Endothelial cell (in vitro differentiated cells): ENCODE measurements at regions not wholly inside any gene's neighbourhood (a gene's known extent, or its start where the extent isn't known, plus 50 kb on each side); places are given as distances from the start of the nearest gene placed in this dataset.

Experiments
- DNase-seq: peaks from one replicate; pipeline ENCODE4 v3.0.0; 2021; ENCODE audit warnings: low spot score
- H3K27ac Mint-ChIP-seq: one replicate; pipeline ENCODE4 v1.8.0; 2021; ENCODE audit warnings: mixed read lengths, inconsistent platforms; ENCODE audit not compliant: unreplicated experiment
- H3K27me3 Mint-ChIP-seq: one replicate; pipeline ENCODE4 v1.8.0; 2021; ENCODE audit warnings: mild to moderate bottlenecking, moderate library complexity, mixed read lengths, inconsistent platforms; ENCODE audit not compliant: unreplicated experiment
- H3K36me3 Mint-ChIP-seq: one replicate; pipeline ENCODE4 v1.8.0; 2021; ENCODE audit warnings: mild to moderate bottlenecking, low read depth, mixed read lengths, inconsistent platforms; ENCODE audit not compliant: unreplicated experiment
- H3K4me1 Mint-ChIP-seq: one replicate; pipeline ENCODE4 v1.8.0; 2021; ENCODE audit warnings: mild to moderate bottlenecking, mixed read lengths, inconsistent platforms; ENCODE audit not compliant: unreplicated experiment
- H3K4me3 Mint-ChIP-seq: one replicate; pipeline ENCODE4 v1.8.0; 2021; ENCODE audit warnings: mild to moderate bottlenecking, mixed read lengths, inconsistent platforms; ENCODE audit not compliant: unreplicated experiment
- H3K9me3 Mint-ChIP-seq: one replicate; pipeline ENCODE4 v1.8.0; 2021; ENCODE audit warnings: mixed read lengths, inconsistent platforms; ENCODE audit not compliant: unreplicated experiment
- TF ChIP-seq, protein P1 (sequence below): fragments of 200-600 bp; sonication (generic); IDR thresholded peaks from one replicate; pipeline ENCODE4 v1.5.0; 2021; ENCODE audit warnings: antibody characterized with exemption; ENCODE audit not compliant: unreplicated experiment

DNA sequence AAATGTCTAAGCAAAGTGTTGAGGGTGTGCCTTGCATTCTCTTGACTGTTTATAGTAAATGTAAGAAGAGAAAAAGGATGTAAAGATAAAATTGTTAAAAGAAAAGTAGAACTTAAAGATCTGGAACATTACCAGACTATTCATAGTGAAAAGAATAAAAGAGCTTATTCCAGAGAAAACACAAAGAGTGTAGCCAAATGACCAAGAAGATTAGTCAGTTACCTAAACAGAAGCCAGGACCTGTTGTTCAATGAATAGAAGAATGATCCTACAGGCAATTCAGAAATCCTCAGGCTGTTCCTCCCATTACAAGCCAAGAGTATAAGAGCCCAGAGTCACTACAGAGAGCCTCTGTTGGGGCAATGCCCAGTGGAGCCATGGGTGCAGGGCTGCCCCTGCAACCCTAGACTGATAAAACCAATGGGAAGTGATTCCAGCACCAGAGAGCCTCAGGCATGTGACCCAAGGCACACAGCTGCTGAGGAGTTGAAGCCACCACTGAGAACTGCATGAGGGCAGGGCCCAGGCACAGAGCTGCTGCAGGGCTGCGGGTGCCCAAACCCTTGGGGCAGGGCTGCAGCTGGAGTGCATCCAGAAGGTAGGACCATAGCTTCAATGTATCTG is 91.1 kb upstream of the SLC38A4 start:
- TF ChIP-seq, protein P1, sequence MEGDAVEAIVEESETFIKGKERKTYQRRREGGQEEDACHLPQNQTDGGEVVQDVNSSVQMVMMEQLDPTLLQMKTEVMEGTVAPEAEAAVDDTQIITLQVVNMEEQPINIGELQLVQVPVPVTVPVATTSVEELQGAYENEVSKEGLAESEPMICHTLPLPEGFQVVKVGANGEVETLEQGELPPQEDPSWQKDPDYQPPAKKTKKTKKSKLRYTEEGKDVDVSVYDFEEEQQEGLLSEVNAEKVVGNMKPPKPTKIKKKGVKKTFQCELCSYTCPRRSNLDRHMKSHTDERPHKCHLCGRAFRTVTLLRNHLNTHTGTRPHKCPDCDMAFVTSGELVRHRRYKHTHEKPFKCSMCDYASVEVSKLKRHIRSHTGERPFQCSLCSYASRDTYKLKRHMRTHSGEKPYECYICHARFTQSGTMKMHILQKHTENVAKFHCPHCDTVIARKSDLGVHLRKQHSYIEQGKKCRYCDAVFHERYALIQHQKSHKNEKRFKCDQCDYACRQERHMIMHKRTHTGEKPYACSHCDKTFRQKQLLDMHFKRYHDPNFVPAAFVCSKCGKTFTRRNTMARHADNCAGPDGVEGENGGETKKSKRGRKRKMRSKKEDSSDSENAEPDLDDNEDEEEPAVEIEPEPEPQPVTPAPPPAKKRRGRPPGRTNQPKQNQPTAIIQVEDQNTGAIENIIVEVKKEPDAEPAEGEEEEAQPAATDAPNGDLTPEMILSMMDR, result no peak
- DNase-seq, result no peak
- H3K27ac Mint-ChIP-seq, result no peak overlapping the region
- H3K36me3 Mint-ChIP-seq, result no peaks in the 10 kb centered on the region
- no peak overlapping the region for H3K4me3 Mint-ChIP-seq
- peaks cover 2% of the 10 kb centered on the region for H3K27me3 Mint-ChIP-seq
- H3K4me1 Mint-ChIP-seq, result no peaks in the 10 kb centered on the region
- no peaks in the 10 kb centered on the region for H3K9me3 Mint-ChIP-seq

DNA sequence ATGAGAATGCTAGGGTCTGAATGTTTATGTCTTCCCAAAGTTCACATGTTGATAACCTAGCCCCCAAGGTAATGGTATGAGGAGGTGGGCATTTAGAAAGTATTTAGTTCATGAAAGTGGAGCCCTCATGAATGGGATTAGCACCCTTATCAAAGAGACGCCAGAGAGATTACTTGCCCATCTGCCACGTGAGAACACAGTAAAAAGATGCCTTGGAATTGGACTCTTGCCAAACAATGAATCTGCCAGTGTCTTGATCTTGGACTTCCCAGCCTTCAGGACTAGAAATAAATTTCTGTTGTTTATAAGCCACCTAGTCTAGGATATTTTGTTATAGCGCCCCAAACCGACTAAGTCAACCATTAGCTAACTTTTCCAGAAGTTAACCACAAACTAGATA is 92.0 kb upstream of the SLC38A4 start:
- Mint-ChIP-seq H3K27ac (no peak overlapping the region), H3K4me3 (no peak overlapping the region), H3K36me3 (no peaks in the 10 kb centered on the region), H3K27me3 (peaks cover 2% of the 10 kb centered on the region), H3K4me1 (no peaks in the 10 kb centered on the region), H3K9me3 (no peaks in the 10 kb centered on the region)
- TF ChIP-seq, protein P1, result no peak
- DNase-seq, result no peak

DNA sequence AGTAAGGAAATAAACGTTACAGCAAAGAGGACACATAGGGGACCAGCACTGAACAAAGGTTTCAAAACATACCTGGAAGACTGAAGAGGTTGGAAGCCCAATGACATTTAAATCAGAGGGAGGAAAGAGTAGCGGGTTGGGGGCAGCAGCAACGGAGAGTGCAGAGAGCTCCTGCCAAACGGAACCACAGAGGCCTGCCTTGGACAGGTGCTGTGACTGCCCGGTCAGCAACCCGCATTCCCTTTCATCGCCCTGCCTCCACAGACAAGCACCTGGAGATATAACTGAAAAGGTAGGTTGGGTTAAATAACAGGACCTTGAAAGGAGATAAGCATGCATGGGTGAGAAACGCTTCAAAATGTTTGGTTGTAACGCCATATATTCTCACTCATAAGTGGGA is 92.8 kb upstream of the SLC38A4 start:
- no peaks in the 10 kb centered on the region for H3K4me1 Mint-ChIP-seq
- TF ChIP-seq, protein P1, result no peak
- H3K36me3 Mint-ChIP-seq, result no peaks in the 10 kb centered on the region
- no peak overlapping the region for H3K27ac Mint-ChIP-seq
- H3K9me3 Mint-ChIP-seq, result no peaks in the 10 kb centered on the region
- no peak overlapping the region for H3K4me3 Mint-ChIP-seq
- peaks cover 2% of the 10 kb centered on the region for H3K27me3 Mint-ChIP-seq
- no peak for DNase-seq

DNA sequence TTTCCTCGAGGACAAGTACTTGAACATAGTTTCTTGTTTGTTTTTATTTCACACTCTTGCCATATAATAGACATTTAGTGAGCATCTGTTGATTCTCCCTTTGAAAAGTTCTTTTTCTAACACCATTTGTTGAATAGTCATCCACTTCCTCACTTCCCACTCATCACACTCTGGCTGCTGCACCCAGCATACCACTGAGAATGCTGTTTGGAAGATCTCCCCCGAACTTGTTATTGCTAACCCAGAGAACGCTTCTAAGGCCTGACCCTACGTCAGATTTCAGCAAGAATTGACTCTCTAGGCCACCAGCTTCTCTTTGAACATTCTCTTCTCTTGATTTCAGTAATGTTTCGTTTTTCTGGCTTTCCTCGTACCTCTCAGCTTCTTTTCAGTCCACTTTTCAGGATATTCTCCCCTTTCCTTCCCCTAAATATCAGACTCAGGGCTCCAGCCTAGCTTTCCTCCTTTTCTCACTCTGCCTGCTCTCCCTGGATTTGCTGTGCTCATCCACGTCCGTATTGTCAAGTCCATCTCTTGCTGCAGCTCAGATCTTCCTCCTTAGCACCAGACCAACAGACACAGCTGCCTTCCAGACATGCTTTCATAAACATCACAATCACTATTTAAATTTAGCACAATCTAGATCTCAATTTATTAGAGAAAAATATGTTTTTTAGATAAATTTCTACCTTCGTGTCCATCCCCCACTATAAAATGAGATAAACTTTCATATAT is 94.0 kb upstream of the SLC38A4 start:
- Mint-ChIP-seq H3K27me3 (peaks cover 2% of the 10 kb centered on the region), H3K4me3 (no peak overlapping the region), H3K9me3 (no peaks in the 10 kb centered on the region), H3K36me3 (no peaks in the 10 kb centered on the region), H3K4me1 (no peaks in the 10 kb centered on the region), H3K27ac (no peak overlapping the region)
- no peak for DNase-seq
- TF ChIP-seq, protein P1, result no peak

DNA sequence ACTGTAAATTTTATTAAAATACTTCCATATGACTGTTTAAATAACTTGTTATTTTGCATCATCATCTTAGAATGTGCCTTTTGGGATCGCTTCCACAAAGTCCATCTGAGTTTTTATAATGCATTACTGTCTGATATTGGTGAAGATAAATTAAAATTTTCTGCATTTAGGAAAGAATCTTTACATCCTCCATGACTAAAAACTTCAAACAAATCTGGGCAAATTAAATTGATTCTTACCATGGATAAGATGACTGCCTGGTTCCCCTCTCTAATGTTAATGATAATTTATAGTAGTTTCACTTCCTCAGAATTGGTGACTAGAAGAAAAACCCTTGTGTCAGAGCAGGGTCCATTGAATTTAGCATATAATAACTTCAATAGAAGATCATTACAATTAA is 94.7 kb upstream of the SLC38A4 start:
- Mint-ChIP-seq H3K27me3 (peaks cover 2% of the 10 kb centered on the region), H3K4me1 (no peaks in the 10 kb centered on the region), H3K27ac (no peak overlapping the region), H3K36me3 (no peaks in the 10 kb centered on the region), H3K4me3 (no peak overlapping the region), H3K9me3 (no peaks in the 10 kb centered on the region)
- DNase-seq, result no peak
- TF ChIP-seq, protein P1, result no peak
